ENCODE measurements at regions not wholly inside any gene's neighbourhood (a gene's known extent, or its start where the extent isn't known, plus 50 kb on each side); places are given as distances from the start of the nearest gene placed in this dataset.

DNA sequence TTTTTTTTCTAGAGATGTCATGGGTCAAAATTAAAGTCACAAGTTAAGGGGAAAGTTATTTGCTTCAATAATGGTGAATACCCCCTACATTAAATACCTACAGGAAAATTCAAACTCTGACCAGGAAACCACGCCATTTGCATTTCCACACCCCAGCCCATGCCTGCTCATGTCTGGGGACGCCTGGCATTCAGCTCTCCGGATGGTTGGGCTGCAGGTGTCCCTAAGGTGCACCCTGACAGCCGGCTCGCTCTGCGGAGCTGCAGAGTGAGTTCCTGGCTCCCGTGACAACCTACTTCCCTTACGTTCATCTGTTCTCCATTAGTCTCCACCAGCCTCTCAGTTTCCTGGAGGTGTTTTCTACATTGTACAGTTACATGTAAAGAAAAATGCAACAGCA, 122.7 kb upstream of the RIOK3 start:
- no peak for TF ChIP-seq CTCF (IDR thresholded peaks at IDR 0.05)
- TF ChIP-seq POLR2A (IDR thresholded peaks at IDR 0.05) = no peak
